NT2/D1 (cell line): ENCODE measurements at regions not wholly inside any gene's neighbourhood (a gene's known extent, or its start where the extent isn't known, plus 50 kb on each side); places are given as distances from the start of the nearest gene placed in this dataset.
"Not testable (repeated sequence)": the region's sequence is repeated elsewhere in the genome, so short reads cannot be mapped to it uniquely, and the experiment has no call there.

ENCODE experiments used
- SUZ12 ChIP-seq: IDR thresholded peaks from 2 replicates; pipeline ENCODE4 v1.6.1; 2011; ENCODE audit not compliant: insufficient read length, insufficient read depth; ENCODE audit errors: extremely low read depth
- ZNF274 ChIP-seq: IDR thresholded peaks from 2 replicates; pipeline ENCODE4 v1.6.1; 2011; ENCODE audit warnings: mild to moderate bottlenecking, low read depth, low read length

GRCh38 chr3:8440142-8440541, 61.5 kb upstream of the LMCD1 start:
- TF ChIP-seq SUZ12, ZNF274: not testable (repeated sequence)
